ENCODE measurements at regions not wholly inside any gene's neighbourhood (a gene's known extent, or its start where the extent isn't known, plus 50 kb on each side); places are given as distances from the start of the nearest gene placed in this dataset.

DNA sequence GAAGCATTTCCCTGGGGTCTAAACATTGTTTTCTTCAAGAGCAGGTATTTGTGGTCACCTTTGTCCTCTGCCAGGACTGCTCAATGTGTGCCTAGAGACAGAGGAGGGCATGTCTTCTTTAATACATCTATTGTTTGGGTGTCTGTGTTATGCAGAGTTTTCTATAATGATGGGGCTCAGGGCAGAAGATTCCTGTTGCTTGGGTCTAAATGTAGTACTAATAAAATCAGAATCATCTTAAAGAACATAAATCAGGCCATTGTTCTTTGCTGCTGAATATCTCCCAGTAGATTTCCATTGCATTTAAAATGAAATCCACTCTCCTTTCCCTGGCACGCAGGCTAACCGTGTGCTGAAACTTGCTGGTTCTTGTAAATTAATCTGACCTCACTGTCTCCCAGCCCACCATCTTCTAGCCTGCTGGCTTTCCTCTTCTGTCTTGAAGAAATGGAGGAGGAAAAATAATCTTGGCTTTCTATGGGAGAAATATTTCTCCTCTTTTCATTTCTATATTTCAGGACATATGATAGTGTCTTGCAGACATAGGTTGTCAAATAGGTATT is 1396.8 kb downstream of the GATA3 start:
- Histone ChIP-seq H3K4me2 (ENCODE audit: low read depth, low read length) (no peak overlapping the region), H3K9me1 (ENCODE audit: insufficient read depth, low read length) (no peaks in the 10 kb centered on the region), H4K8ac (ENCODE audit: low read depth in 2 of 2, low read length in 2 of 2) (no peak overlapping the region), H3K36me3 (ENCODE audit: control insufficient read depth, insufficient read depth, low read length) (no peaks in the 10 kb centered on the region), H3K4me3 (ENCODE audit: insufficient read depth, low read depth, low read length) (no peak overlapping the region), H3K23ac (ENCODE audit: low read depth, low read length) (no peak overlapping the region), H3K56ac (ENCODE audit: extremely low read depth, insufficient read depth, low read length) (no peak overlapping the region), H3K14ac (replicated peaks; ENCODE audit: low read depth, low read length) (no peak overlapping the region), H2AK5ac (ENCODE audit: low read depth, low read length) (no peak overlapping the region), H4K20me1 (ENCODE audit: insufficient read depth, low read length) (no peaks in the 10 kb centered on the region), H3K4me1 (ENCODE audit: control insufficient read depth, insufficient read depth, low read length) (no peaks in the 10 kb centered on the region), H2BK120ac (ENCODE audit: low read depth, low read length) (no peak overlapping the region), H2BK5ac (ENCODE audit: low read depth, low read length, poor library complexity, severe bottlenecking) (no peak overlapping the region), H3K18ac (ENCODE audit: low read depth, low read length) (no peak overlapping the region), H3K79me1 (ENCODE audit: low read depth in 1 of 2, low read length in 2 of 2) (no peaks in the 10 kb centered on the region), H3K9me3 (ENCODE audit: control insufficient read depth, insufficient read depth, low read length) (peaks cover 2% of the 10 kb centered on the region; the same call in 1 of the 2 replicates), H2BK20ac (ENCODE audit: low read depth, low read length) (no peak overlapping the region), H2AK9ac (replicated peaks; ENCODE audit: low read depth, low read length, poor library complexity) (no peak overlapping the region), H3K9ac (ENCODE audit: low read depth, low read length) (no peak overlapping the region), H3K4ac (ENCODE audit: low read depth, low read length) (no peak overlapping the region), H4K5ac (ENCODE audit: low read depth, low read length) (no peak overlapping the region), H2BK15ac (ENCODE audit: low read depth, low read length) (no peak overlapping the region), H2AFZ (replicated peaks; ENCODE audit: low read length, poor library complexity) (no peak overlapping the region), H3K27me3 (ENCODE audit: control insufficient read depth, insufficient read depth, low read length) (no peaks in the 10 kb centered on the region), H4K91ac (ENCODE audit: insufficient read depth, low read depth, low read length) (no peak overlapping the region), H3K27ac (ENCODE audit: insufficient read depth, low read length) (no peak overlapping the region)
- intact Hi-C loops (cut with micrococcal nuclease), result no loop called here
- no peak for DNase-seq
- in situ Hi-C loops (cut with MboI; ENCODE audit: low sequenced_read_pairs), result no loop called here
- CTCF ChIA-PET, result no interaction called here
- no peak for TF ChIP-seq RFX5 (IDR thresholded peaks at IDR 0.05; ENCODE audit: low read depth, low read length)
- TF ChIP-seq CEBPB (IDR thresholded peaks at IDR 0.05; ENCODE audit: low read depth, low read length), result no peak
- TF ChIP-seq RAD21 (IDR thresholded peaks at IDR 0.05; ENCODE audit: low read length), result no peak
- TF ChIP-seq BHLHE40 (IDR thresholded peaks at IDR 0.05; ENCODE audit: low read depth, low read length), result no peak
- no peak for TF ChIP-seq NFE2L2 (IDR thresholded peaks at IDR 0.05; ENCODE audit: low read depth, low read length)
- TF ChIP-seq POLR2A (IDR thresholded peaks at IDR 0.05; ENCODE audit: low read depth, low read length), result no peak
- TF ChIP-seq MAFK (IDR thresholded peaks at IDR 0.05; ENCODE audit: low read depth, low read length), result no peak
- TF ChIP-seq, protein P1, sequence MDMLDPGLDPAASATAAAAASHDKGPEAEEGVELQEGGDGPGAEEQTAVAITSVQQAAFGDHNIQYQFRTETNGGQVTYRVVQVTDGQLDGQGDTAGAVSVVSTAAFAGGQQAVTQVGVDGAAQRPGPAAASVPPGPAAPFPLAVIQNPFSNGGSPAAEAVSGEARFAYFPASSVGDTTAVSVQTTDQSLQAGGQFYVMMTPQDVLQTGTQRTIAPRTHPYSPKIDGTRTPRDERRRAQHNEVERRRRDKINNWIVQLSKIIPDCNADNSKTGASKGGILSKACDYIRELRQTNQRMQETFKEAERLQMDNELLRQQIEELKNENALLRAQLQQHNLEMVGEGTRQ (IDR thresholded peaks at IDR 0.05; ENCODE audit: low read depth, low read length), result no peak
- no peak for TF ChIP-seq CHD1 (IDR thresholded peaks at IDR 0.05; ENCODE audit: low read depth, low read length)
- TF ChIP-seq FOS (IDR thresholded peaks at IDR 0.05; ENCODE audit: low read depth, low read length), result no peak
- TF ChIP-seq SMC3 (IDR thresholded peaks at IDR 0.05; ENCODE audit: low read depth, low read length), result no peak
- TF ChIP-seq RCOR1 (IDR thresholded peaks at IDR 0.05; ENCODE audit: insufficient replicate concordance, low read length), result no peak
- TF ChIP-seq, protein P2, sequence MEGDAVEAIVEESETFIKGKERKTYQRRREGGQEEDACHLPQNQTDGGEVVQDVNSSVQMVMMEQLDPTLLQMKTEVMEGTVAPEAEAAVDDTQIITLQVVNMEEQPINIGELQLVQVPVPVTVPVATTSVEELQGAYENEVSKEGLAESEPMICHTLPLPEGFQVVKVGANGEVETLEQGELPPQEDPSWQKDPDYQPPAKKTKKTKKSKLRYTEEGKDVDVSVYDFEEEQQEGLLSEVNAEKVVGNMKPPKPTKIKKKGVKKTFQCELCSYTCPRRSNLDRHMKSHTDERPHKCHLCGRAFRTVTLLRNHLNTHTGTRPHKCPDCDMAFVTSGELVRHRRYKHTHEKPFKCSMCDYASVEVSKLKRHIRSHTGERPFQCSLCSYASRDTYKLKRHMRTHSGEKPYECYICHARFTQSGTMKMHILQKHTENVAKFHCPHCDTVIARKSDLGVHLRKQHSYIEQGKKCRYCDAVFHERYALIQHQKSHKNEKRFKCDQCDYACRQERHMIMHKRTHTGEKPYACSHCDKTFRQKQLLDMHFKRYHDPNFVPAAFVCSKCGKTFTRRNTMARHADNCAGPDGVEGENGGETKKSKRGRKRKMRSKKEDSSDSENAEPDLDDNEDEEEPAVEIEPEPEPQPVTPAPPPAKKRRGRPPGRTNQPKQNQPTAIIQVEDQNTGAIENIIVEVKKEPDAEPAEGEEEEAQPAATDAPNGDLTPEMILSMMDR (conservative IDR thresholded peaks at IDR 0.05; ENCODE audit: low read depth, low read length), result no peak
- TF ChIP-seq, protein P3, sequence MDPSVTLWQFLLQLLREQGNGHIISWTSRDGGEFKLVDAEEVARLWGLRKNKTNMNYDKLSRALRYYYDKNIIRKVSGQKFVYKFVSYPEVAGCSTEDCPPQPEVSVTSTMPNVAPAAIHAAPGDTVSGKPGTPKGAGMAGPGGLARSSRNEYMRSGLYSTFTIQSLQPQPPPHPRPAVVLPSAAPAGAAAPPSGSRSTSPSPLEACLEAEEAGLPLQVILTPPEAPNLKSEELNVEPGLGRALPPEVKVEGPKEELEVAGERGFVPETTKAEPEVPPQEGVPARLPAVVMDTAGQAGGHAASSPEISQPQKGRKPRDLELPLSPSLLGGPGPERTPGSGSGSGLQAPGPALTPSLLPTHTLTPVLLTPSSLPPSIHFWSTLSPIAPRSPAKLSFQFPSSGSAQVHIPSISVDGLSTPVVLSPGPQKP (IDR thresholded peaks at IDR 0.05; ENCODE audit: borderline replicate concordance, low read depth, low read length), result no peak
- TF ChIP-seq MAZ (IDR thresholded peaks at IDR 0.05; ENCODE audit: borderline replicate concordance, low read depth, low read length), result no peak
- TF ChIP-seq MXI1 (IDR thresholded peaks at IDR 0.05; ENCODE audit: borderline replicate concordance, low read depth, low read length), result no peak
- dilution Hi-C loops (cut with HindIII; ENCODE audit: low sequenced_read_pairs, unreplicated experiment), result no loop called here
- ATAC-seq (ENCODE audit: low read depth), result no peak
- POLR2A ChIA-PET (ENCODE audit: unreplicated experiment), result no interaction called here
- WGBS, 2 experiments (ENCODE audit: extremely low coverage in 2 of 2, insufficient read length in 1 of 2), result no CpG with 5 or more reads among the region's 2 CpGs
- BruUV-seq (replicated peaks), result no TSS peak

All from IMR-90 (cell line).